ENCODE measurements at regions not wholly inside any gene's neighbourhood (a gene's known extent, or its start where the extent isn't known, plus 50 kb on each side); places are given as distances from the start of the nearest gene placed in this dataset.

- H3K27me3 ChIP-seq, result no peaks in the 10 kb centered on the region
- H3K36me3 ChIP-seq, result no peaks in the 10 kb centered on the region
- no peak for TF ChIP-seq CTCF (IDR thresholded peaks at IDR 0.05)
- H3K4me3 ChIP-seq (ENCODE audit: low read depth in 1 of 2, low read length in 1 of 2), result no peak overlapping the region
- H3K9me3 ChIP-seq, result no peaks in the 10 kb centered on the region
- no peak overlapping the region for H3K27ac ChIP-seq
- no peaks in the 10 kb centered on the region for H3K4me1 ChIP-seq (ENCODE audit: control insufficient read depth in 1 of 2, insufficient read depth in 1 of 2, low read depth in 1 of 2, low read length in 1 of 2)
These were observed 280.4 kb upstream of the TTC14 start for GRCh38 chr3:180321534-180321933.

GRCh38 chr3:180322829-180323228 is 279.1 kb upstream of the TTC14 start:
- no peak for TF ChIP-seq CTCF (IDR thresholded peaks at IDR 0.05)
- no peaks in the 10 kb centered on the region for H3K36me3 ChIP-seq

DNA sequence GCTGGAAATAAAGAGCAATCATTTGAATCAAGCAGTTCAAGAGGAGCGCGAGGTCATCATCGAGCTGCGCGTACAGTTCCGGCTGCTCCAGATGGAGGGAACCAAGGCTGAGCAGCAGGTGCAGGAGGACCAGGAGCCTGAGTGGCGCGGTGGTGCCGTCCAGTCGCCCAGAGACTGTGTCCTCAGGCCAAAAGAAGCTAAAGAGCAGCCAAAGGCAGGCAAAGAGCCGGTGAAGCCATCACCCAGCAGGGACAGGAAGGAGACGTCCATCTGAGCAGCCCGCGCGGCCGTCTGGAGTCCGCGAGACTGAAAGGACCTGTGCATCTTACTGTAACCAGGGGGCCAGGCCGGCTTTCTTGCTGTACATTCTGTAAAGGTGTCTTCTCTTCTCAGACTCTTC is 277.2 kb upstream of the TTC14 start:
- H3K27ac ChIP-seq, result no peak overlapping the region

More at GRCh38 chr3:180322829-180323228, 279.1 kb upstream of the TTC14 start:
- Histone ChIP-seq H3K27ac (no peak overlapping the region), H3K9me3 (no peaks in the 10 kb centered on the region), H3K27me3 (no peaks in the 10 kb centered on the region), H3K4me3 (ENCODE audit: low read depth in 1 of 2, low read length in 1 of 2) (no peak overlapping the region), H3K4me1 (ENCODE audit: control insufficient read depth in 1 of 2, insufficient read depth in 1 of 2, low read depth in 1 of 2, low read length in 1 of 2) (no peaks in the 10 kb centered on the region)

GRCh38 chr3:180325533-180325932 is 276.4 kb upstream of the TTC14 start:
- H3K4me1 ChIP-seq (ENCODE audit: control insufficient read depth in 1 of 2, insufficient read depth in 1 of 2, low read depth in 1 of 2, low read length in 1 of 2), result no peaks in the 10 kb centered on the region
- TF ChIP-seq CTCF (IDR thresholded peaks at IDR 0.05), result no peak
- no peaks in the 10 kb centered on the region for H3K9me3 ChIP-seq
- H3K27me3 ChIP-seq, result no peaks in the 10 kb centered on the region
- H3K36me3 ChIP-seq, result no peaks in the 10 kb centered on the region
- no peak overlapping the region for H3K27ac ChIP-seq
- no peak overlapping the region for H3K4me3 ChIP-seq (ENCODE audit: low read depth in 1 of 2, low read length in 1 of 2)

More for the DNA sequence above, 277.2 kb upstream of the TTC14 start:
- Histone ChIP-seq H3K4me3 (ENCODE audit: low read depth in 1 of 2, low read length in 1 of 2) (no peak overlapping the region), H3K27me3 (no peaks in the 10 kb centered on the region), H3K9me3 (no peaks in the 10 kb centered on the region), H3K4me1 (ENCODE audit: control insufficient read depth in 1 of 2, insufficient read depth in 1 of 2, low read depth in 1 of 2, low read length in 1 of 2) (no peaks in the 10 kb centered on the region), H3K36me3 (no peaks in the 10 kb centered on the region)
- TF ChIP-seq CTCF (IDR thresholded peaks at IDR 0.05), result no peak

DNA sequence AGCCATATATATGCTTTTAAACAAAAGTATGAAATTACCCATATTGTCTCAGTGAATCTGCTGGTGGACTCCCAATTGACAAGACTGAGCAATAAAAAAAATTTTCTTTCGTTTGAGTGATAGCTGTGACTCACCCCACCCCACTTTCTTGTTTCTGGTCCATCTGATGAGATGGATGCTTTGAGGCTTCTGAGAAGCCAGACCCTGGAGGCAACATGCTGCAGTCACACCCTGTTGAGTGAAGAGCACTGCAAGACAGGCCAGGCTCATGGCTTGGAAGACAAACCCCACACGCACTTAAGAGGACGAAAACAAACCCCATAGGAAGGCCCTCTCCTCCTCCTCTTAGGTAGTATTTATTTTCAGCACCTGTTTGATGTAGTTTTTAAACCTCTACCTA is 276.0 kb upstream of the TTC14 start:
- no peaks in the 10 kb centered on the region for H3K36me3 ChIP-seq
- TF ChIP-seq CTCF (IDR thresholded peaks at IDR 0.05), result no peak
- H3K4me1 ChIP-seq (ENCODE audit: control insufficient read depth in 1 of 2, insufficient read depth in 1 of 2, low read depth in 1 of 2, low read length in 1 of 2), result no peaks in the 10 kb centered on the region
- H3K9me3 ChIP-seq, result no peaks in the 10 kb centered on the region
- no peak overlapping the region for H3K4me3 ChIP-seq (ENCODE audit: low read depth in 1 of 2, low read length in 1 of 2)
- H3K27ac ChIP-seq, result no peak overlapping the region
- no peaks in the 10 kb centered on the region for H3K27me3 ChIP-seq

- Histone ChIP-seq H3K4me3 (ENCODE audit: low read depth in 1 of 2, low read length in 1 of 2) (no peak overlapping the region), H3K9me3 (no peaks in the 10 kb centered on the region), H3K4me1 (ENCODE audit: control insufficient read depth in 1 of 2, insufficient read depth in 1 of 2, low read depth in 1 of 2, low read length in 1 of 2) (no peaks in the 10 kb centered on the region), H3K27ac (no peak overlapping the region), H3K27me3 (no peaks in the 10 kb centered on the region), H3K36me3 (no peaks in the 10 kb centered on the region)
- no peak for TF ChIP-seq CTCF (IDR thresholded peaks at IDR 0.05)
These were observed 272.8 kb upstream of the TTC14 start for GRCh38 chr3:180329187-180329586.

Data from neutrophil (primary cell).